Hippocampal formation (tissue), 2 donors: ENCODE measurements at regions not wholly inside any gene's neighbourhood (a gene's known extent, or its start where the extent isn't known, plus 50 kb on each side); places are given as distances from the start of the nearest gene placed in this dataset.

Source experiments
- DNase-seq, 2 donors: peaks; one replicate each; lab custom pipeline; 2025; lab: John Stamatoyannopoulos, UW

GRCh38 chr11:112817376-112817775, 143.8 kb upstream of the NCAM1 start:
- no peak for DNase-seq

DNA sequence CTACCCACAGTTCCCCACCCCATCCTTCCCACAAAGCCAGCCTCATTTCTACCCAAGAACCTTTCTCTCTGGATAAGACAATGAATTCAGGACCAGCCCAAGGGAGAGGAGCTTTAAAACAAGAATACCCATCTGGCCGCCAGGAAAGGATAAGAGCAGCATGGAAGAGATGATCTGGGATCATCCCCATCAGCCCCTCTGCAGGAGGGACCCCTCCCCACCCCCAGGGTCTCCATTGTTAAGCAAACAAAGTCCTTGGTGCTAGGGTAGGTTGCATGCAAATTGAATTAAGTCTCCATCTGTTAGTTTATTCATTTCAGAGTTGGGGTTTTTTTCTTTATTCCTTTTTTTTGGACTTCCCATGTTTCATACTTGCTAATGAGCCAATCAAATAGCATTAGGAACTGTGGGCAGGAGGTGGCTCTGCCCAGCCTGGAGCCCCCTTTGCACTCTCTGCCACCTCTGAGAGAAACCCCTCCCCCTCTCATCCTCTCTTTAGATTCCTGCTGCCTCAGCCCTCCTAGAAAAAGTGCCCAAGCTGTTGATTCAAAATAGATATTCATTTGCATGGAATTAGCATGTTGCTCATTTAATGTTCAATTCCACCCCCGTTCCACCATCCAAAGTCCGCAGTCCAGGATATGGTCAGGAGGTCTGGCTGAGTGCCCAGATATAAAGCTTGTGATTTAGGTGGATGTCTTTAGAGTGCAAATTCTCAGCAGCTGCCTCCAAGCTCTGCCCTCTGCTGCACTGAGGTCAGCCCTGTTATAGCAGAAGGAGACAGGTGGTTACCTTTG, 138.5 kb upstream of the NCAM1 start:
- no peak for DNase-seq

DNA sequence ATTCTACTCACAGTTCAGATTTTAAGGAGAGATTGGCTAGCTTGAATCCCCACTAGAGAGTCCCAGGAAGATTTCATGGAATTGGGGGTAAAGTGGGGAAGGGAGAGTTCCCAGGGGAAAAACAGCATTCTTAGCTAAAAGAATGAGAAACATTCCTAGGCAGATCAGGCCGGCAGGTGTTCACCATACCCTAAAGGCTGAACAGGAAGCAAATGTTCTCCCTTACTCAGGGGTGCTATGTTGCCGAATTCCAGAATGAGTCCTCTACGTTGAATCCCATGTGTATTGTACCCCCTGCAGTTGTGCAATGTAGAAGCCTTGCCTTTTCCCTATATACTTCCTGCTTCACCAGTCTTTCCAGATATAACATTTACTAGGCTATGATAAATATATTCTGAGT, 135.2 kb upstream of the NCAM1 start:
- no peak for DNase-seq

DNA sequence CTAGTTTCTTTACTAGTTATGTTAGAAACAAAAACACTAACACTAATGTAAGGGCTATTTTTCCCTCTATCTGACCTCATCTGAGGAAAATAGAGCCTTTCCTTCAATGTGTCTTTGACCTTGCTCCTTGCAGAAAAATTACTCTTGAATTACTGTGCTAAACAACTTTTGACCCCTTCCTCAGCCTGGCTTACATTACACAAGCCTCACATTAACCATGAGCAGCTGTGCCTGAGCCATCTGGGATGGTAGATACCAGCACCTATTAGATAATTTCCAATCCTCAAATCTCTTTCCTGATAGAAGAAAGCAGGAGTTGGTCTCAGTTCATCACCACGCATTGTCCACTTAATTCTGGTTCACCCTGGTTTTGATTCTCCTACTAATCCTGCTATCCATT, 134.4 kb upstream of the NCAM1 start:
- no peak for DNase-seq

GRCh38 chr11:112828421-112828820, 132.8 kb upstream of the NCAM1 start:
- DNase-seq = no peak

- DNase-seq = no peak
Observed at GRCh38 chr11:112829971-112830654, 131.1 kb upstream of the NCAM1 start.

GRCh38 chr11:112831041-112831440, 130.2 kb upstream of the NCAM1 start:
- no peak for DNase-seq

DNA sequence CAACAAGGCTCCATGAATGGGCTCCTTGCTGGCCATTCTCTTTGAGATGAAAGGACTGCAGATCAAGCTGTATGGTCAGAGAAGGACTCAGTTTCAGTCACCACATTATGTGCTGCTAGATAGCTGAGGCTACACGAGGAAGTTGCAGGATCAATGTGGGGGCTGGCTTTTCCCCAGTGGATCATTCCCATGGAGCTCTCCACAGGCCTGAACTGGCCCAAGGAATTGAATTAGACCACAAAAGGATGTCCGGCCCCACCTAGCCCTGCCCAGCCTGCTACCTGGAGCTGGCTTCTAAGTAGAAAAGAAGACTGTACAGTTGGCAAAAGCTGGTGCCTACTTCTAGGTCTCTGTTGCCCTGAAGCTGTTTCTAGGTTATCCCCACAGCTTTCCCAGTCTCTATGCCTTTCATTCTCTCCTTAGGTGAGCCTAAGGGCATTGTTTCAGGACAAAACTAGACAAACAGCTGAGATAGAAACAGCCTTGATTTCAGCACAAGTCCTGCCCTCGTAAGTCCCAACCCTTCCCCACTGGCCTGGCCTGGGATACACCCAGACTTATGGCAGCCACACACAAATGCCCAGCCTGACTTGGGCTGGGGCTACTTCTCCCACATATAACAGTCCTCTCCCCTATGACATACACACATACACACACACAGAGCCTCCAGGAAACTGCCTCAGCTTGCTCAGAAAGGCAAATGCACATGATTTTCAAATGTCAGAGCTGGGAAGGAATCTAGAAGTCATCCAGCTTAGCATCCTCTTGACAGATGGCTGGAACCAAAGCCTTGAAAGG, 129.1 kb upstream of the NCAM1 start:
- no peak for DNase-seq

GRCh38 chr11:112834277-112834755, 126.9 kb upstream of the NCAM1 start:
- peak; percentile 54 to 74 for DNase-seq

GRCh38 chr11:112835591-112836255, 125.5 kb upstream of the NCAM1 start:
- DNase-seq = no peak

DNA sequence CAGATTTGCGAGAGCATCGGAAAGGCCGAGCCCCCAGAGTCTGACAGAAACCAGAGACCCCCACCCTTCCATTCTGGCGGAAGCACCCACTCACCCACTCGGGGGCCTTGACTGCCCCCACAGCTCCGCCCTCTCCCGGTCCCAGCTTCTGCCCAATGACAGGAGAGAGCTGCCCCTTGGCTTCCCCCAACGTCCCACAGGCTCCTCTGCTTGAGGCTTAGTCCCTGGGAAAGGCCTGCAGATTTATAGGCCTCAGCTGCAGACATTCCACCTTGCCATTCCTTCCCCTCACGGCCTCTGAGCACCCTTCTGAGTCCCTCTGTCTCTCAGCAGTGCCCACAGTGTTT, 125.0 kb upstream of the NCAM1 start:
- DNase-seq = no peak

GRCh38 chr11:112837162-112837826, 123.9 kb upstream of the NCAM1 start:
- peak; percentile 48 to 72 for DNase-seq

DNA sequence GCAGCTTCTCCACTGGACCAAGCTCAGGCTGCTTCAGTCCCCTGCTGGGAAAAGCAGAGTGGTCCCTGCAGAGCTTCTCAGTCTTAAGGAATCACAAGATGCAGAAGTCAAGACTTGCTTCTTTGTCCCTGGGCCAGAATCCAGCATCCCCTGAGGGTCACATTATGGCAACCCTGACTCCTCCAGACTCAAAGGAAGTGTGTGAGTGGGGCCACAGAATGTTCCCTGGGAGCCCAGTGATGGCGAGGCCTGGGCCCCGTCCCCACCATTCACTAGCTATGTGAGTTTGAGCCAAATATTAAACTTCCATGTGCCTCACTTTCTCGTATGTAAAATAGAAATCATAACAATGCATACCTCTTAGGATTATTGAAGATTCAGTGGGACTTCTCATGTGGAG, 122.2 kb upstream of the NCAM1 start:
- DNase-seq = no peak

GRCh38 chr11:112841729-112842128, 119.5 kb upstream of the NCAM1 start:
- DNase-seq = no peak

DNA sequence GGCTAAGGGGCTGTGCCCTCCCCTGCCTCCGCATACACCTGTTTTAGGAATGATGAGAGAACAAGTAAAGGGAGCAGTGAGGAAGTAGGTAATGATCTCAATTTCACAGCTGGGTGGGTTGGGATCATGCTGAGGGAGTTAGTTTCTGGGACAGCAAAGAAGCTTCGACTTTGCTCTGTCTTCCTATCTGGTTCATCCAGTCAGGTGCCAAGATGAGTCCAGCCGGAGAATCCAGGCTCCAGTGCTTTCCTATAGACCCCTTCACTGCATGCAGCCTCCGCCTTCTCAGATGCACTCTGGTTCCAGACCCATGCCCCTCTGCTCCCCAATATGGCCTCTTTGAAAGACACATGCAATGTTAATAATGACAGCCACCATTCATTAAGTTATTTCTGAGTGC, 119.1 kb upstream of the NCAM1 start:
- no peak for DNase-seq

GRCh38 chr11:112844517-112844916, 116.7 kb upstream of the NCAM1 start:
- peak; percentile 91 to 92 for DNase-seq

GRCh38 chr11:112847568-112847967, 113.7 kb upstream of the NCAM1 start:
- DNase-seq = no peak

- DNase-seq = no peak
Observed at GRCh38 chr11:112852143-112852866, 108.9 kb upstream of the NCAM1 start.

DNA sequence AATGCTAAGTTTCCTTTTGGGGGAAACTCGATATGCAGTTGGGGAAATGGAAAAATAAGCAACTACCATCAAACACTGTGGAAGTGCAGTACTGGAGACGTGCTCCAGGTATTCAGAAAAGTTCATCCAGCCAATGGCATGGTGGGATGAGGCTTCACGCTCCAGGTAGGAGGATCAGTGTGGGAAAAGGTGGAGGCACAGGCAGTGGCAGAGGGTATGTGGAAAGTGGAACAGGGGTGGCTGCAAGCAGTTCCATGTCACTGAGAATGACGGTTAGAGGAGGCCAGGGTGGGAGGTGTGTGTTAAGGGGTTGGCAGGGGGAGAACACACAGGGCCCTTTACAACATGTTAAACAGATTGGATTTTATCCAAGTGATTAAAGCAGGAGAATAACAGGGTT, 105.1 kb upstream of the NCAM1 start:
- DNase-seq = no peak

GRCh38 chr11:112856591-112856990, 104.6 kb upstream of the NCAM1 start:
- no peak for DNase-seq
